GM19324 (cell line): ENCODE measurements at regions not wholly inside any gene's neighbourhood (a gene's known extent, or its start where the extent isn't known, plus 50 kb on each side); places are given as distances from the start of the nearest gene placed in this dataset.

Source experiments
- ATAC-seq: cut with Tn5 transposase; IDR thresholded peaks from one replicate; pipeline ENCODE4 v1.9.1; 2021; ENCODE audit warnings: mild to moderate bottlenecking, moderate library complexity; ENCODE audit not compliant: unreplicated experiment, low FRiP score

DNA sequence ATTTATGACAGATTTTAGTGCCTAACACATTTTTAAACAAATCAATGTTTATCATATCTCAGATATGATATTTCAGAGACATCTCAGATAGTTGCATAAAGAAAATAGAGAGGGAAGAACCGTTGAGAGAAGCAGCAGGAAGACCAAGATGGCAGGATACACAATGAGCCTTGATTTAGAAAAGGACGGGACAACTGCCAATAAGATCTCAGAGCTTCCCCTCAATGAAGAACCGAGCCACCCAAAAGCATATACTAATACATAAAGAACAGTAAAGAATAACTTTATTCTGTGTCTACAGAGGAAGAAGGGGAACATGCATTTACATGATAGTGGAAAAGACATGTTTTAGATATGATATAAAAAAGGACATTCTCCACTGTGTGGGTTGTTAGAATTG is 375.9 kb upstream of the SOX5 start:
- no peak for ATAC-seq

DNA sequence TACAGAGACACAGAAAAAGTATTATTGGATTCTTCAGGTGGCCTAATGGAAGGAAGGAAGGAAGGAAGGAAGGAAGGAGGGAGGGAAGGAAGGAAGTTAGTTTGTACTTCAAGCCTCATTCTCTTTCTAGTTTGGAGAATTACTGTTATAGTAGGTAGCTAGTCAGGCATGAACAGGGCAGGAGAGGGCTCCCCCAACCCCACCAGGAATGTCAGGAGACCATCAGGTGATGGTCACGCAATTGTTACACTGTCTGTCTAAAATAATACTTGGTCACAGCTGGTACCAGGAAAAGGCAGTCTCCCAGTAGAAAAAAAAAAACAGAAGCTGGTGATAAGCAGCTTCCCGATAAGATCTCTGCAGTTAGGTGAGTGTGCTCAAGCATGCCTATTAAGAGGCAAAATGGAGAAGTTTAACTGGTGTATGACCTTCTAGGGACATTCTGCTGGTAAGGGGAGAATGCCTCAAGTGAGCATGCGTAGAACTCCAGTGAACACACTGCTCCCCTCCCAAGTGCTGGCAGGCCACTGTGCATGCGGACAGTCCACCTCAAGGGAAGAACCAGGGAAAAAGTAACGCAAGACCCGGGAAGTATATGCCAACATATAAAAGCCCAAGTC is 358.4 kb upstream of the SOX5 start:
- ATAC-seq, result no peak

DNA sequence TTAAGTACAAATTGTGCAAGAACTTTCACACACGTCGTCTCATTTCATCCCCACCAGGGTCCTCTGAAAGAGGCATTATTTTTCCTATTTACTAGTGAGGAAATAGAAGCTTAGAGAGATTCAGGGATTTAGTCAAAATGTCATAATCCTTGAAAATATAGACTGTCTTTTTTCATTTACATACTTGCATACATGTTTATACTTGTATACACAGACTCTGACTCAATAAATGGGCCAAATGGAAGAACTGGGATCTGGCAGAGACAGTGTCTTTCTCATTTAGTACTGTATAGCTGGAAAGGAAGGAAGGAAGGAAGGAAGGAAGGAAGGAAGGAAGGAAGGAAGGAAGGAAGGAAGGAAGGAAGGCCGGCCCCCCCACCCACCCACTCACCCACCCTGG is 357.7 kb upstream of the SOX5 start:
- no peak for ATAC-seq

DNA sequence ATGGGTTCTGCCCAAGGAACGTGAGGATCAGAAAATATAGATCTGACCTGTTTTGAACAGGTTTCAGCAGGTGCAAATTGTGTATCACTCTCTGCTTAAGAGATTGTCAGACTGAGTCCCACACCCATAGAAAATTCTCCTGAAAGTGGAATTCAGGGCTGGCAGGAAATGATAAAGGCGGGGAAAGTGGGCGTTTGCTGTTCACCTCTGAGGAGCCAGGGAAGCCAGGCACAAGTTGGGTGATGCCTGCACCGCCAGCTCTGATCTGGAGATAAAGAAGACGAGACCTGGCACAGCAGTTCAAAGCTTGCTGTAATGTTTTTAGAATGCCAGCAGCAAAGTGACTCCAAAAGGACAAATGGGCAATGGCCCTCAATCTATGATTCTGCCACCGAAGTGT is 356.5 kb upstream of the SOX5 start:
- ATAC-seq, result no peak

DNA sequence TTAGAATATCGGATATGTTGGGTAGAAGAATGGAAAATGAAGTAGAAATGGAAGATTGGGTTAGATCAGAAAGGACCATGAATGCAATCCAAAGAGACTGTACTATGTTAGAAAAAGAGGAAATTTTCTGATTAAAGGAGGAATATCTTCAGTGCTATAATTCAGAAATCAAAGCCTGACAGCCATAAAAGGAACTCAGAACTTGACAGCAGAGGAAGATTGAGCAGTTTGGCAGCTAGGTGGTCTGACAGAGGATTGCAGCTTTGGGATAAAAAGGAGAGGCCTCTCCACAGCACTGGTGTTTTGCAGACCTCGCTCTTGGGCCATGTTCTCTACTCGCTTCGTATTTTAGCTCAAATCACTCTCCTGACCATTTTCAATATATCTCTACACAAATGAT is 354.8 kb upstream of the SOX5 start:
- no peak for ATAC-seq

DNA sequence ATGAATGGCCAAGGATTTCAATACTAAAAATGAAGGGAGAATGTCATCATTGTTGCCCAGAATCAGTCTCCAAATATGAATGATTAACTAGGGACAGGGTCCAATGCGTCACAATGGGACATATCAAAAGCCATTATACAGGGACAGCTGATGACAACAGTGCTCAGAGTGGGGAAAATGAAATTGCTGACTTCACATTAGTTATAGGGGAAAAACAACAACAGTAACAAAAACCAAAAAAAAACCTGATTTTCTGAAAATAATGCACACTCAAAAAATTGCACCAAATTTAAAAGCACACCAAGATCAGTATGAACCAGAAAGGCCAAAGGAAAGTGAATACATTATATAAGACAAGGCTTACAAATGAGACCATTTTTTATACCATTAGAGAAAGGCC is 353.2 kb upstream of the SOX5 start:
- no peak for ATAC-seq

DNA sequence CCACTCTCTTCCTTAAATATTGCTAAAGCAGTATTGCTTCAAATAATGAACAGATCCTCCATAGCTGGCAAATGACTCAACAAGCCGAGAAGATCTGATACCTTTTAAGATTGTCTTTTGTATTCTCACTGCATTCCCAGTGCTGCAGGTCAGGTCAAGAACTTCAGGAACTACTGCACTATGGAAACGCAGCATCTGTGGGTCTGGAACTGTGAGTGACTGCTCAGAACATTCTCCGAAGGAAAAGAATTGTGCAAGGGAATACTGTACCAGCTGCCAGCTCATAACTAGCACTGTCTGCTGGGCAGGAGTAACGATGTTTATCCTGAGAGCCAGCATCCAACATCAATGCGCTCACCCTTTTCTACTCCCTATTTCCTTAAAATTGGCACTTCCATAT is 348.0 kb upstream of the SOX5 start:
- ATAC-seq, result no peak

DNA sequence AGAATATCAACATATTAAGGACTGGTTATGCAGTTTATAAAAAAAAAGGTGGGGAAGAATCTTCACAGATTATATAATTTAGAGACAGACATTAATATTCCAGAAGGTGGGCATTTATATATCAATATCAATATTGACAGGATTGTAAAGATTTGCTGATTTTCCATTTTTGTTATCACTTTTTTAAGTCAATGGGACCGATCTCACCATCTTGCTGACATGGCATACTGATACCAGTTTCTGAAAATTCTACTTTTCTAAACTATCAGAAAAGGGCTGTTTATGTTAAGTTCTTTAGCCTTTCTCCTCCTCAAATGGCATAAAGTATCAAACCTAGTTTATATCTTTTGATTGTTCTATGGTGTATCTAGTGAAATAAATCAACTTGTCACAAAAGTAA is 344.1 kb upstream of the SOX5 start:
- ATAC-seq, result no peak

DNA sequence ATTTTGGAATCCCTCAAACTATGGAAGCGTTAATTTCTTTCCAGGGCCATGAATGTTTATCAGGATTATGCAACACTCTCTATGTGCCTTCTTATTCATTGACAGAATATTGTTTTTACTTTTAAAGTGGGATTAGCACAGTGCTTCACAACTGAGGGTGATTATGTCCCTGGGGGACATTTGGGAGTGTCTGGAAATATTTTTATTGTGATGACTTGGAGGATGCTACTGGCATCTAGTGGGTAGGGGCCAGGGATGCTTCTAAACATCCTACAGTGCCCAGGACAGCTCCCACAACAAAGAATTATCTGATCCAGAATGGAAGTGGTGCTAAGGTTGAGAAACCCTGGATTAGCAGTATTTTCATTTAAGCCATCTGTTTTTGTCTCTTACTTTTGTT is 338.5 kb upstream of the SOX5 start:
- ATAC-seq, result no peak

DNA sequence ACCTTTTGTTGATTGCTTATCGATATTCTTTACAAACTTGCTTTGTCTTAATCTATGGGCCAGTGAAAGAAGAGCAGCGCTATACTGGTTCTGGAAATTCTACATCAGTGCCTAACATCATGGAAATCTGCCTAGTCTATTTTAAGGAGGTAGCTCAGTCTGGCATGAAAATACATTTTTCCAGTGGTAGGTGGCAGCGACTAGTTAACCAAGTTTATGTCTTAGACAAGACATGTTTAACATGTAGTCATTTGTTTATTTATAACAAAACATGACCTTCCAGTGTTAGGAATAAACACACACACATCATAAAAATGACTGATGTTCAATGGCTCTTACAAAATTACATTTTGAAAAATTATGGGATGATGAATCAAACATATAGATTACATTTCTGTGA is 336.0 kb upstream of the SOX5 start:
- no peak for ATAC-seq

DNA sequence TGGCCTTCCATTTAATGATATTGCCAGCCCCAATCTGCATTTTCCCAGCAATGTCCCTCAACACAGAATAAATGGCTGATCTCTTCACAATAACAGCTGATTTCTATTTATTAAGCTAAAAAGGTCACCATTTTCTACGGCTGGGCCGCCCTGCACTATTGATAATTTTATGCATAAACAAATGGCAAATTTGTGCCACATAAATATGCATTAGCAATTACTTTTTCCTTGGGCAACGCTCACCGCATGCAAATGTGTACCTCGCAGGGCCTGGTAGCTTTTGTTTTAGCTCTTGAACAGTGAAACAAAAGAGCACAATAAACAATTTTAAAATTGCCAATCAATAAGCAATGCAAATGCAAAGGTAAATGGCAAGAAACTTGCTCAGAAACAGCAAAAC is 331.9 kb upstream of the SOX5 start:
- no peak for ATAC-seq

DNA sequence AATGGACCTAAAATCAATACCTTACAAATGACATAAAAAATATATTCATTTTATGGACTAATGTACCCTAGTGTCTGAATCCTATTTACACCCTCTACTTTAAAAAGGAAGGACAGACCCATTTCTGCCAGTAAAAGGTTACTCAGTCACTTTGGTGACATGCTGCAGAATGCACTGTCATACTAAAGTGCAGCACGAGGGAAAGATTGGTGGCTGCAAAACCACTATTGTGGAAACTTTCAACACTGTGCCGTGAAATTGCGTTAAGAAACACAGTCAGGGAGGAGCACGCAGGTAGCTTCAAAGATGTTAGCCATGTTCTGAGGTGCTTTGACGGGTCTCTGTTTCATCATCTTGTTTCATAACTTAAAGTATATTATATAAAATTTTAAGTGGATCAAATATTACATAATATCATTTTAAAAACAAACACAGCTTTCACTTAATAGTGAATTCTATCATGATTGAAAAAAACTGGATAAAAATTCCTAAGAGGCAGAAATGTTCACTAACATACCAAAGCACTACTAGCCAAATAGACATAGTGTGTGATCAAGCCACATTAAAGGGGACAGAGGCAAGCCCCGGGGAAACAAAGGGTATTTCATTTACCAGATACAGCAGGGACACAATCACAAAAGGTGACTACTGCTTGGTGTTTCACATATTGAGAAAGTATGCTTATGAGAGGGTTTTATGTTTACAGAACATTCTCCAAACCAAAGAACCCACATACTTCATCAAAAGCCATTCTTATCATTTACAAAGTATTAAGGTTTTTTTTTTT is 330.8 kb upstream of the SOX5 start:
- no peak for ATAC-seq

DNA sequence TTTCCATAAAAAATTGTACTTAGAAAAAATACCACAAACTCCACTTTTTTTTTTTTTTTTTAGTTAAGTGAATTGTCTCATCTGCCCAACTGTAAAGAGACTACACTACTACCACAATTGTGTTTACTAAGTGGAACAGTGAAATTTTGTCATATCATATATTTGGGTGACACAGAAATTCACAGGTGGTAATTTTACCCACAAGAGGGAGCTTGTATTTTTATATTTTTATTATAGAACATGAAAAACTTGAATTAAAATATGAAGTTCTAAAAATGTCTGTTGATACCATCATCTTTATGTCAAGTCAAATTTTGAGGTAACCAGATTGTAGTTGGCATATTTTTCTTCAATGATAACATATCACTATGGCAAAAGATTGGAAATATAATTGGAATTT is 329.4 kb upstream of the SOX5 start:
- ATAC-seq, result no peak

DNA sequence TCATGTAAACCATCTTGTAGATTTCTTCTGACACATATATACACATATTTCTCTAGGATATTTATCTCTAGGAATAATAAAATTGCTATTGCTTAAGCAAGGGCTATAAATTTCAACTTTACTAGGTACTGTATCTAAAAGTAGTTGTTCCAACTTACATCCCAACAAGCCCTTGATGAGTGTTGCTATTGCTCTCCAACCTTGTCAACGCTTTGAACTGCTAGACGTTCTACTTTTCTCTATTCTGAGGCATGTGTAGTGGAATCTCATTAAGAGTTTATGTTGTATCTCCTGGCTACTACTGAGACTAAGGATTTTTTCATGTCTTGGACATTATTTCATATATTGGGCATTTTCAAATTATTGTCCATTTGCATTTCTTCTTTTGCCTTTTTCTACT is 321.5 kb upstream of the SOX5 start:
- ATAC-seq, result no peak

DNA sequence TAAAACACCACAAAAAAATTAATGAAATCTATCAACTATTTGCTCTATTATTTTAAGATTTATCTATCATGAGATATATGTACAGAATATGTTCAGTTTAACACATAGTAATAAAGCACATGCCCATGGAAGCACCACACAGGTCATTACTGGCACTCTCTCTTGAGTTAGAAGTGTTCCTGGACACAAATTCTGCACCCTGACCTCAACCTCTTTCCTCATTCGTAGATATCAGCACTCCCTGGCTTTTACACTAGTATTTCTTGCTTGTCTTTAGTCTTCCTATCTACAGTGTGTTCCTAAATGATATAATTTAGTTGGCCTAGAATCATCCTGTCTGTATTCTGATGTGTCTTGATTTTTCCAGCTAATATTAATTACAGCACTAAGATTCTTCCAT is 321.0 kb upstream of the SOX5 start:
- ATAC-seq, result no peak

DNA sequence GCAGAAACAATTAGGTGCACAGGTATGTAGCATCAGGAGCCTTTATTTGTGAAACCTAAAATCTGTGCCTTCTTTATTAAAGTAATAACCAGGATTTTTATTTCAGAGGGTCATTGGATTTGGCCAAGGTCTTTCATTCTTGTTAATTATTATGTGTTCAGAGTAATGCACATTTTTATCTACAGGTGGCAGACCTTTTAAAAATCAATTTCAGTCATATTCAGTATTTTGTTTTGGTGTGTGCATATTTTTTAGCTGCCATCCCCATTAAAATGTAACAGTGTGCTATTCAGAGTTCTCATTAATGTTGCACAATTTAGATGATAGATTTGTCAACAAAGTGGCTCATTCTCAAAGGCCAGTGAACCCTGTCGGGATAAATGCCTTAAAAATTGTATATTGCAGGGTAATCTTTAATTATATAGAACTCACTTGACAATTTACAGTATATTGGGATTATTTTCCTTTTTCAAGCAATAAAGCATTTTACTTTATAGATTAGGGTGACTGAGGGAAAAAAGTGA is 319.3 kb upstream of the SOX5 start:
- no peak for ATAC-seq

DNA sequence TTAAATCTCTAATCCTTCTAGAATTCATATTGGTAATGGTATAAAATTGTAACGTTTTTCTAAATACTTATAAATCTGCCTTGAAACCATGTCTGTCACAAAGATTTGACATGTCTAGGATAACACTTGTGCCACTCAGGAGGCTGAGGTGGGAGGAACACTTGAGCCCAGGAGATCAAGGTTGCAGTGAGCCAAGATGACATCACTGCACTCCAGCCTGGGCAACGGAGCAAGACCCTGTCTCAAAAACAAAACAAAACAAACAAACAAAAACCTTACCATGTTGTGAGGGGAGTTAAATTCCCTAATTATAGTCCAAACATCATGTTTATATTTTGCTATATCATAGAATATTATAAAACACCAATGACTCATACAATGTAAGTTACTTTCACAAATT is 317.5 kb upstream of the SOX5 start:
- no peak for ATAC-seq

DNA sequence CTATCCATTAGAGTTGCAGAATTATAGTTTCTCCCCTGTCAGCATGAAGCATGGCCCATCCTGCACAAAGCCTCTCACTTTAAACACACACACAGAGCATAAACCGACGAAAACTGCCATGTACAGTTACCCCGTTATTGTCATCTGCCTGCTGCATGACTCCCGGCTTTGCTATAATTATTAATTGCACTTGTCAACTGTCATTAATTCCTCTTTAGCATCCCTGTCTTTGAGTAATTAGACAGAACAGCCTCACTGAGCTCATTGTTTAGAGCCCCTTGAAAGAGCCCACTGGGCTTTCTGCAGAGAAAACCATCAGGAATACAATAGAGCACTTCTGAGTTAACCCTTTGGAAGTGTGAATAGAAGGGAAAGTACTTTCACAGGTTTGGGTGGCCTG is 307.2 kb upstream of the SOX5 start:
- no peak for ATAC-seq

DNA sequence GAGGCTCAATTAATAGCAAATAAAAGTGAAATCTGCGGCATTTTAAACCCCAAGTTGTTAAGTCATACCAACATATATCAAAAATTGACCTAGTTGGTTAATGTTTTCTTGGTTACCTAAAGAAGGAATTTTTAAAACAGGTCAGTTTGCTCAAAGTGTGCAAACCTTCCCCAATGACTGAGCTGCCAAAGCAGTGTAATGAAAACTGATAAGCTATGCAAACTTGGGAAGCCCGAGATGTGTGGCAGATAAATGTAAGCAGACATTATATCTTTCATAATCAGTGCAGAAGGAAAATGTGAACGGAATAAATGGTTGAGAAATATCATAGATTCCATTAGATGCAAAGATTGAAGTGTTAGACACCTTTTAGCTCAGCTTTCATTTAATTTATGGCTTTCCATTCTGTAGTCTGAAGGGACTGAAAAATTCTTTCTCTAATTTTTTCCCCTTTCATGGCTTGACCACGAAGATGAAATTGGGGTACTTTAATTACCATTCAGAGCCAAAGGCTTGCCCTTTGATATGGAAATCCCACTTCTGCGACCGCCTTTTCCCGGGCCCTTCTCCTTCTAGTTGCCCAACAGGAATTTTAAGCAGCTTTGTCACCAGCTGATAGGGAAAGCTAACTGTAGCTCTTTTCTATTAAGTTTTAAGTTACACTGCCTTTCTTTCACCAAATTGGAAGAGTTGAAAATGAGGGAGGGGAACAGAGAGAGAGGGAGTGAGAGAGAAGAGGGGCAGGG is 306.6 kb upstream of the SOX5 start:
- ATAC-seq, result no peak

DNA sequence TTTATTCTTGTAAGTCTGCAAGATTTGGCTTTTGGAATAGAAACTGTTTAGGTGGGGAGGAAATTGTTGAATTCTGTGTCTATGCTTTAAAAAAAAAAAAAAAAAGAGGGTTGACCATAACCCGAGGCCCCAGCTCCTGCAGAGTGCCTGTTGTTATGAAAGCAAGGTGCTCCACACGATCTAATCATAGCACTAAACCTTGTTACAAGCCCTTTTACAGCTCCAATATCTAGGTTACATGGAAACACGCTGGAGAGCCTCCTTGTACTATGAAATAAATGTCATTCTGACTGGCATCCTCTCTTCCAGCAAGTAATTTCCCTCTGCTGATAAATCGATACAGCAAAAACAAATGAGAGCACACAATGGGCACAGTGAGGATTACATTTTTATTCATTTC is 303.1 kb upstream of the SOX5 start:
- no peak for ATAC-seq

DNA sequence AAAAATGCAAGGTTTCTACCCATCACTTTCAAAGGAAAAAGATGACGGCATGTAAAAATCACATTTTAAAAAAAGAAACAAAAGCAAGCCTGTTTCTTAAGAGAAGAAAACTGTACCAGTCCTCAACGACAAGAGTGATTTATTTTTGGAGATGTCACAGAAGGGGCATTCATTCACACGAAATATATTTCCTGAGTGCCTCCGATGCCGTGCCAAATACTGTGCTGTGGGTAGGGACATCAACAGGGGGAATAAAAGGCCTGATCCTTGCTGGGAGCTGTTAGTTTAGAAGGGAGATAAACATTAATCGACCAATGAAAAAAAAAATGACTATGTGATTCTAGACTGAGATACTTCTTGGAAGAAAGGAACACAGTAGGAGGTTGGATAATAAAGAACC is 297.5 kb upstream of the SOX5 start:
- no peak for ATAC-seq

DNA sequence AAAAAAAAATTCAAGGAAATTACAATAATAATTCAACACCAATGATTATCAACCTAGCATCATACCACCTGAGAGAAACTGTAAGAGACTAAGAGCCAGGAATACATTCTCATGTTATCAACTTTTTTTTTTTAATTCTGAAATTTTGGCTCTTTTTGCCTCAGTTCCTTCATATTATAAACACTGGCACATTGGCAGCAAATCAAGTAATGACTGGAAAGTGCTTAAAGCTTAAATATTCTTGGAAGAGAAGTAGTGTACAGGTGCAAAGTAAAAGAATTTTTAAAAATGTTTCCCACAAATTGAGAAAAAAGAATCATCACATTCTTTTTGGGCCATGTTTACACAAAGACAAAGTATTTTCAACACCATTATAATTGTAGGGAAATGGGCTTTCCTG is 296.9 kb upstream of the SOX5 start:
- ATAC-seq, result no peak
